ENCODE measurements at regions not wholly inside any gene's neighbourhood (a gene's known extent, or its start where the extent isn't known, plus 50 kb on each side); places are given as distances from the start of the nearest gene placed in this dataset.

GRCh38 chr14:95808371-95808770 is 68.3 kb upstream of the TUNAR start:
- Histone ChIP-seq H3K9ac (ENCODE audit: low read depth in 1 of 2, low read length in 2 of 2) (no peak overlapping the region), H3K9me3 (ENCODE audit: control insufficient read depth in 4 of 4, low read length in 3 of 4) (peaks cover 0 to 10% (median 6%) of the 10 kb centered on the region in 4 donors), H3K27ac (ENCODE audit: low read depth in 1 of 2, low read length in 2 of 2) (no peak overlapping the region), H3K4me1 (ENCODE audit: control insufficient read depth in 4 of 4, insufficient read depth in 4 of 4, low read length in 3 of 4) (no peaks in the 10 kb centered on the region), H3K27me3 (ENCODE audit: control insufficient read depth in 4 of 4, insufficient read depth in 4 of 4, low read length in 3 of 4) (peaks cover 0 to 6% (median 0%) of the 10 kb centered on the region in 4 donors), H3K36me3 (ENCODE audit: control insufficient read depth in 4 of 4, insufficient read depth in 3 of 4, low read depth in 1 of 4, low read length in 3 of 4) (no peaks in the 10 kb centered on the region), H3K4me3 (ENCODE audit: low read depth in 1 of 3, low read length in 3 of 3) (no peak overlapping the region)
- no peak for DNase-seq (ENCODE audit: low spot score)
- TF ChIP-seq FOXA1 (IDR thresholded peaks at IDR 0.05) (no peak), RAD21 (IDR thresholded peaks at IDR 0.05) (no peak), REST (IDR thresholded peaks at IDR 0.05) (no peak), JUND (IDR thresholded peaks at IDR 0.05) (no peak), YY1 (IDR thresholded peaks at IDR 0.05) (no peak), ZBTB33 (IDR thresholded peaks at IDR 0.05) (no peak), EGR1 (IDR thresholded peaks at IDR 0.05; ENCODE audit: low read depth in 2 of 2) (no peak), CTCF (IDR thresholded peaks at IDR 0.05; ENCODE audit: low read depth, low read length, missing input control) (no peak), NR2F2 (IDR thresholded peaks at IDR 0.05) (no peak), MAX (IDR thresholded peaks at IDR 0.05) (no peak), ATF3 (IDR thresholded peaks at IDR 0.05) (no peak), FOXA2 (IDR thresholded peaks at IDR 0.05) (no peak), RXRA (IDR thresholded peaks at IDR 0.05) (no peak), GABPA (IDR thresholded peaks at IDR 0.05 in 1 of 2, conservative IDR thresholded peaks at IDR 0.05 in 1 of 2) (no peak), HNF4G (IDR thresholded peaks at IDR 0.05) (no peak), SP1 (IDR thresholded peaks at IDR 0.05) (no peak), TAF1 (conservative IDR thresholded peaks at IDR 0.05) (no peak), HNF4A (conservative IDR thresholded peaks at IDR 0.05) (no peak)
- 83% methylated on average over 1 of the region's 1 CpG for WGBS

All from liver (tissue), 8 donors.